ENCODE measurements at regions not wholly inside any gene's neighbourhood (a gene's known extent, or its start where the extent isn't known, plus 50 kb on each side); places are given as distances from the start of the nearest gene placed in this dataset.

DNA sequence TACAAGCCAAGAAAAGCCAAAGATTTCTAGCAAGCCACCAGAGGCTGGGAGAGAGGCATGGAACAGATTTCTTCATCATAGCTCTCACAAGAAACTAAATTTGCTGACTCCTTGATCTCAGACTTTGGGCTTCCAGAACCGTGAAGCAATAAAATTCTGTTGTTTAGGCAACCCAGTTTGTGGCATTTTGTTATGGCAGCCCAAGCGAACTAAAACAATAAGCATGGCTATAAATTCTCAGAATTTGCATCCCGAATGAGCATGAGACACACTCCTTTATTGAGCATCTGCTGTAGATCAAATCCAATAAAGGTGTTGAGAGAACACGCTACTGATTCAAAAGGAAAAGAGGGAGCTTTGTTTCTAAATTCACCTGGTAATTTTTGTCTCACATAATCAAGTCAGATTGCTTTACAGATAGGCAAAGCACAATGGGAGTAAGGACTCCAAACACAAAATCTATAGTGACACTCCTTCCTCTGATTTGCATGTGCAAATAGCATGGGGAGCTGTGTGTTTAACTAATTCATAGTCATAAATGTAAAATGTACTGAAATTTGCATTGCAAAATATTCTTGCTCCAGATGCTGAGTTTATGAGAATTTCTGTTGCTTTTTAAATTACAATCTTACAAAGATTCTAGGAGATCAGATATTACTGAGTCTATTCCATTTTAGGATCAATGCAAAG lies 308.7 kb downstream of the MED10 start:
- intact Hi-C loops (cut with DNase I), result no loop called here
- DNase-seq (ENCODE audit: missing footprints) (no peak), ATAC-seq (no peak)

DNA sequence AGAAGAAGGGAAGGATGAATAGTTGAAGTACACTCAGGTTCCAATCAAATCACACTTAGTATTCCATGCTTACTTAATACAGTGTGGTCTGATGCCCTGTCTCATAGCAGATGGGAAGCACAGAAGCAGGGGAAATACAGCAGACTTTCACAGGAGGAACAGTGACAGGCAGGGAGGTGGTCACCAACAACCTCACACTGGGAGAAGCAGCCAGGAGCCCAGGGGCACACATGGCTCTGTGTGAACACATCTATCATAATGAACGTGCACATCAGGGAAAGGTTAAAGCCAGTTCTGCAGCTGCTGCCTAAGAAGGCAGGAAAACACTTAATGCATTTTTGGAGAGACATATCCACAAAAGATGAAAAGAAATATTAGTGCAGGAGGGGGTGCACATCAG lies 312.3 kb downstream of the MED10 start:
- intact Hi-C loops (cut with DNase I), result no loop called here
- no peak for ATAC-seq
- no peak for DNase-seq (ENCODE audit: missing footprints)

- DNase-seq (ENCODE audit: missing footprints) (no peak), ATAC-seq (no peak)
- intact Hi-C loops (cut with DNase I), result no loop called here
Measured at GRCh38 chr5:6059137-6059800, 319.1 kb downstream of the MED10 start.

DNA sequence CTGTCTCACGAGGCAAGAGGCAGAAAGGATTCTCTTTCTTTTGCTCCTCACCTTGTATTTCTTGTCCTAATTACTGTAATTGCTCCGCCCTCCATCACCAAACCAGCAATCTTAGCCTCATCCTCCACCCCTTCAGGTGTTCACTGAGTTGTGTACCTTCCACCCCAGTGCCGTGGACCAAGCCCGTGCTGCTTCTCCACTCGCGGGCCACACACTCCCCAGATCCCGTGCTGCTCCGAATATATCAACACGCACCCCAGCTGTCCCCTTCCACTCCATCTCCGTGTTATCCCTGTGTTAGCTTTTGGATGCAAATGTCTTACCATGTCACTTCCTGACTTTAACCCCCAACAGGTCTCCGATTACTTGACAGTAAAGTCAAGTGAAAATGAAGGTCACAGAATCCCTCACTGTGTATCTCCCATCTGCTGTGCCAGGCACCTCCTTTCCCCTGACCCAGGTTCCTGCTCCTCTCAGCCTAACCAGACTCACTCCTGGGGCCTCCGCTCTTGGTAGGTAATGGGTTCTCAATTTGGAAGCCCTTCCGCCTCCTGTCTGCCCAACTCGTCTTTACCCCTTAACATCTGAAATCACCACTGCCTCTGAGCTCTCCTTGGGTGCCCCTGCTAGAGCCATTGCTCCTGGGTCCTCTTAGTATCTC lies 320.2 kb downstream of the MED10 start:
- no peak for ATAC-seq

GRCh38 chr5:6056280-6056679 lies 322.1 kb downstream of the MED10 start:
- DNase-seq (ENCODE audit: missing footprints) (no peak), ATAC-seq (no peak)
- intact Hi-C loops (cut with DNase I), result no loop called here

More for the DNA sequence above, 320.2 kb downstream of the MED10 start:
- intact Hi-C loops (cut with DNase I), result no loop called here
- no peak for DNase-seq (ENCODE audit: missing footprints)

DNA sequence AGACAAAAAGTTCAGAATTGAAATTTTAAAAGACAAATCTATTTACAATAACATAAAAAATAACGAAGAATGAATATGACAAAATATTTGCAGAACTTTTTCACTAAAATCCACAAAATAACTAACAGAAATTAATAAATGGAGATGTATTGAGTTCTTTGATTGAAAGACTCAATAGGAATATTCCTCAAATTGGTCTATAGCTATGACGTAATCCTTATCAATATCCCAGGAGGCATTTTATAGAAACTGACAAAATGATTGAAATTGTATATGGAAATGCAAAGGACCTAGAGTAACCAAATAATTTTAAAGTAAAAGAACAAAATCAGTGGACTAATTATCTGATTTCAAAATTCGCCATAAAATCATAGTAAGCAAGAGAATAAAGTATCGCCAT lies 328.7 kb downstream of the MED10 start:
- intact Hi-C loops (cut with DNase I), result no loop called here
- DNase-seq (ENCODE audit: missing footprints), result no peak
- no peak for ATAC-seq

- intact Hi-C loops (cut with DNase I), result no loop called here
- DNase-seq (ENCODE audit: missing footprints), result no peak
Measured at GRCh38 chr5:6048746-6049145, 329.6 kb downstream of the MED10 start.

GRCh38 chr5:6046296-6046967 lies 331.9 kb downstream of the MED10 start:
- DNase-seq (ENCODE audit: missing footprints) (no peak), ATAC-seq (no peak)
- intact Hi-C loops (cut with DNase I), result no loop called here

More at GRCh38 chr5:6048746-6049145, 329.6 kb downstream of the MED10 start:
- ATAC-seq, result no peak

GRCh38 chr5:6043491-6044310 lies 334.6 kb downstream of the MED10 start:
- intact Hi-C loops (cut with DNase I), result no loop called here
- ATAC-seq (no peak), DNase-seq (ENCODE audit: missing footprints) (no peak)

GRCh38 chr5:6041977-6042550 lies 336.3 kb downstream of the MED10 start:
- intact Hi-C loops (cut with DNase I), result no loop called here
- ATAC-seq (no peak), DNase-seq (ENCODE audit: missing footprints) (no peak)

DNA sequence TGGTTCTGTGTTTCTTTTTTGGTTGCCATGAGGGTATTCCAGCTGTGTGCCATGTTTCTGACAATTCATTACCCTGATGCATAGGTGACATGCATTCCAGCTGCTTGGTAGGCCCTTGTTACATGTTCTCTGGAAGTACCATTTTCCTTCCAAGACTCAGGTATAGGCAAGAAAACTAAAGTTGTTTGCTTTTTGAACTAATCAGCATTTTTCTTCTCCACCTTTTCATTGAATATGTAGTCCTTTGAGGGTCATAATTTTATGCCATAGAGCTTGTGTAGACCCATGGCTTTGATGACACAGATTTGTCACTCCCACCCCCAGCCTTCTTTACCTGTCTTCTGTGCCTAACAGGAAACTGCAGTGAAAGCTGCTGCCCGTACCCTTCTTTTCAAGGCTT lies 339.2 kb downstream of the MED10 start:
- intact Hi-C loops (cut with DNase I), result no loop called here
- DNase-seq (ENCODE audit: missing footprints) (no peak), ATAC-seq (no peak)

DNA sequence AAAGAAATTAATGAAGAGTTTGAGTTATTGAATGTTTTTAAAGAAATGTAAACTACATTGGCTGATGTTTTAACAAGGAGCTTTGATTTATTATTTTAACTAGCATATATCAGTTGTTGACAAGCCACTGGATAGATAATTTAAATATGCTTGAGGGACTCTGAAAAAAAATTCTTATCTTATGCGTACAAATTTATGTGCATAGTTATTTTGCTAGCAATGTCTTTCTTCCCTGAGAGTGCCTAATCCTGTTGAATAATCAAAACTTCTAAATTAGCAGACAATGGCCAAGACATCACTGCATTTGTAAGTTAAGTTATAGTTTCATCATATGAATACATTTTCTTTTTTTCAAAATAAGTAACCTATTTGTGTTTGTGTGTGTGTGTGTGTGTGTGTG lies 342.3 kb downstream of the MED10 start:
- intact Hi-C loops (cut with DNase I), result no loop called here
- DNase-seq (ENCODE audit: missing footprints), result no peak
- no peak for ATAC-seq

DNA sequence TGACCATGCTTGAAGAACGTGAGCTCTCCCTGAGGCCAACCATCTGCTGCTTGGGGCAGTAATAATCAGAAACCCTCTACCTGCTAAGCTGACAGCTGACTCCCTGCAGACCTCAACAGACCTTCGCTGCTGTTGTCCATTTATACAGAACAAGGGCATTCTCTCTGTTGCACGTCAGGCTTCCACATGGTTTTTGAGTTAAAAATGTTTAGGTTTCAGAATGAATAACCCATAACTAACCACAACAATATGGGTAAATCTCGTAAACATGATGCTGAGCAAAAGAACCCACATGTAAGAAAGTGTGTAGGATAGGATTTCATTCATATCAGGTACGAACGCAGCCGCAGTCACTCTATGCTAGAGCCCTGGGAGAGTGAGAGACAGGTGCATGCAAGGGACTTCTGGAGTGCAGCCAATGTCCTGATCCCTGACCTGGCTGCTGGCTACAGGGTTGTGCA lies 348.5 kb downstream of the MED10 start:
- intact Hi-C loops (cut with DNase I), result no loop called here
- DNase-seq (ENCODE audit: missing footprints), result no peak
- ATAC-seq, result no peak

DNA sequence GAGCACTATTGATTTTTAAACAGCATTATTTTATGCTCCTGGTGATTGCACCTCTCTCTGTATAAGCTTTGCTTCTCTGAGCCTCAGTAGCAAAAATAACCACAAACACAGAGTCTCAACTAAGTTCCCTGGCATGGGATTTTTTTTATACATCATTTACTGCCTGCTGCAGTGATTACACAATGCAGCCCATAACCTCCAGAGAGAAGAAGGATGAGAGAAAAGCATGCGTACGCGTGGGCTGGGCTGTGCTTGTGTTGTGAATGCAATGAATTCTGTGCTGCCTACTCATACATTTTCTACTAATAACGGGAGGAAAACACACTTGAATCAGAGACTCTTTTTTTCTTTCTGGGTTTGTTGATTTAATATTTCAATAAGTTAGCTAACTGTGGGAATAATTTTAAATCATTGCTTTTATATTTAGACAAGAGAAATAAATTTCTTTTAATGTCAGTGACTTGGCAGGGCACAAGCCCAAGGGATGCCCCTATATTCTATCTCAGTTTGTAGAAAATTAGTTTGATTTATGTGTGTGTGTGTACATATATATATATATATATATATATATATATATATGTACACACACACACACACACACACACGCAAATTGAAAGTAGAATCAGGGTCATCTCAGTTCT lies 351.5 kb downstream of the MED10 start:
- no peak for DNase-seq (ENCODE audit: missing footprints)
- no peak for ATAC-seq
- intact Hi-C loops (cut with DNase I), result no loop called here

- ATAC-seq (no peak), DNase-seq (ENCODE audit: missing footprints) (no peak)
- intact Hi-C loops (cut with DNase I), result no loop called here
Measured at GRCh38 chr5:6019612-6020011, 358.7 kb downstream of the MED10 start.

GRCh38 chr5:6013506-6013905 lies 364.8 kb downstream of the MED10 start:
- intact Hi-C loops (cut with DNase I), result no loop called here
- DNase-seq (ENCODE audit: missing footprints), result no peak
- ATAC-seq, result no peak

GRCh38 chr5:6011199-6011598 lies 367.1 kb downstream of the MED10 start:
- intact Hi-C loops (cut with DNase I), result no loop called here
- ATAC-seq, result no peak

DNA sequence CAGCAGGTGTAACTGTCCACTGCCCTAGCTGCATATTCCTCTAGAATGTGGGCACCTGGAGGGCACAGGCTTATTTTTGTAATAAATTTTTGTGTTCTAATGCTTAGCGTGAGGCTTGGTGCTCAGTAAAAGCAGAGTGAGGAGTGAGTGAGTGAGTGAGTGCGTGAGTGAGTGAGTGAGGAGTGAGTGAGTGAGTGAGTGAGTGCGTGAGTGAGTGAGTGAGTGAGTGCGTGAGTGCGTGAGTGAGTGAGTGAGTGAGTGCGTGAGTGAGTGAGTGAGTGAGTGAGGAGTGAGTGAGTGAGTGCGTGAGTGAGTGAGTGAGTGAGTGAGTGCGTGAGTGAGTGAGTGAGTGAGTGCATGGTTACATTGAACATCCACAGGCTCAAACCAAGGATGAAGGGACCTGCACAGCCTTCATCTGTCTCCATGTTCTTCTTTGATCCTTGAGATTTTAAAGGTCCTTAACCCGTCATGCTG lies 371.5 kb downstream of the MED10 start:
- ATAC-seq, result no peak
- DNase-seq (ENCODE audit: missing footprints), result no peak
- intact Hi-C loops (cut with DNase I), result no loop called here

More at GRCh38 chr5:6011199-6011598, 367.1 kb downstream of the MED10 start:
- DNase-seq (ENCODE audit: missing footprints), result no peak

All from Right ventricle myocardium inferior (tissue), 1 donor.